ENCODE measurements at regions not wholly inside any gene's neighbourhood (a gene's known extent, or its start where the extent isn't known, plus 50 kb on each side); places are given as distances from the start of the nearest gene placed in this dataset.
"Not testable (repeated sequence)": the region's sequence is repeated elsewhere in the genome, so short reads cannot be mapped to it uniquely, and the experiment has no call there.

- H3K4me1 ChIP-seq (ENCODE audit: insufficient read depth, low read length); H3K9ac ChIP-seq (ENCODE audit: low read depth, low read length); H3K36me3 ChIP-seq (ENCODE audit: insufficient read depth, low read length); H3K27ac ChIP-seq (ENCODE audit: low read depth, low read length); H3K27me3 ChIP-seq (ENCODE audit: insufficient read depth, low read length); H3K4me3 ChIP-seq (ENCODE audit: low read length); H3K9me3 ChIP-seq (ENCODE audit: insufficient read depth, low read depth, low read length): not testable (repeated sequence)
- 100% methylated on average over 2 of the region's 5 CpGs for WGBS
These were observed 84.6 kb upstream of the SPDYE9 start for GRCh38 chr7:73170415-73170814.

GRCh38 chr7:73166152-73166551 lies 80.3 kb upstream of the SPDYE9 start:
- H3K36me3 ChIP-seq (ENCODE audit: insufficient read depth, low read length); H3K9me3 ChIP-seq (ENCODE audit: insufficient read depth, low read depth, low read length); H3K4me1 ChIP-seq (ENCODE audit: insufficient read depth, low read length); H3K9ac ChIP-seq (ENCODE audit: low read depth, low read length); H3K4me3 ChIP-seq (ENCODE audit: low read length); H3K27me3 ChIP-seq (ENCODE audit: insufficient read depth, low read length); H3K27ac ChIP-seq (ENCODE audit: low read depth, low read length): not testable (repeated sequence)
- no CpG with 5 or more reads among the region's 5 CpGs for WGBS

DNA sequence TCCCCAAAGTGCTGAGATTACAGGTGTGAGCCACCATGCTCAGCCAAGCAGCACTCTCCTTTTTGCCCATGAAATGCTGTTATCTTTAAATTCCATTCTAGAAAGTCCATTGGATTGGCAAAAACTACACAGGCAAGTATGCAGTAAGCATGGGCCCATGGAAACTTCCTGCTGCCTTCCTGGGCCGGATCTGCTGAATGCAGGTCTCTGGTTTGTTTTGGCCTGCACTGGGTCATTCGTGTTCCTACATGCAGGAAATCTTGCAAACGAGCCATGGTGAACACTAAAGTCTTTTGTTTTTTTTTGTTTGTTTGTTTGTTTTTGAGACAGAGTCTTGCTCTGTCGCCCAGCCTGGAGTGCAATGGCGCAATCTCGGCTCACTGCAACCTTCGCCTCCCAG lies 76.8 kb upstream of the SPDYE9 start:
- not testable (repeated sequence) for H3K4me3 ChIP-seq (ENCODE audit: low read length); H3K9me3 ChIP-seq (ENCODE audit: insufficient read depth, low read depth, low read length); H3K36me3 ChIP-seq (ENCODE audit: insufficient read depth, low read length); H3K27me3 ChIP-seq (ENCODE audit: insufficient read depth, low read length); H3K27ac ChIP-seq (ENCODE audit: low read depth, low read length); H3K4me1 ChIP-seq (ENCODE audit: insufficient read depth, low read length); H3K9ac ChIP-seq (ENCODE audit: low read depth, low read length)
- 50% methylated on average over 1 of the region's 7 CpGs for WGBS

- not testable (repeated sequence) for H3K4me1 ChIP-seq (ENCODE audit: insufficient read depth, low read length); H3K27me3 ChIP-seq (ENCODE audit: insufficient read depth, low read length); H3K27ac ChIP-seq (ENCODE audit: low read depth, low read length); H3K9me3 ChIP-seq (ENCODE audit: insufficient read depth, low read depth, low read length); H3K4me3 ChIP-seq (ENCODE audit: low read length); H3K9ac ChIP-seq (ENCODE audit: low read depth, low read length); H3K36me3 ChIP-seq (ENCODE audit: insufficient read depth, low read length)
- no CpG with 5 or more reads among the region's 4 CpGs for WGBS
These were observed 75.9 kb upstream of the SPDYE9 start for GRCh38 chr7:73161727-73162126.

GRCh38 chr7:73157169-73157661 lies 71.4 kb upstream of the SPDYE9 start:
- H3K9ac ChIP-seq (ENCODE audit: low read depth, low read length); H3K4me3 ChIP-seq (ENCODE audit: low read length); H3K27me3 ChIP-seq (ENCODE audit: insufficient read depth, low read length); H3K9me3 ChIP-seq (ENCODE audit: insufficient read depth, low read depth, low read length); H3K36me3 ChIP-seq (ENCODE audit: insufficient read depth, low read length); H3K4me1 ChIP-seq (ENCODE audit: insufficient read depth, low read length); H3K27ac ChIP-seq (ENCODE audit: low read depth, low read length): not testable (repeated sequence)
- no CpG with 5 or more reads among the region's 9 CpGs for WGBS

GRCh38 chr7:73156510-73157168 lies 70.8 kb upstream of the SPDYE9 start:
- H3K27ac ChIP-seq (ENCODE audit: low read depth, low read length); H3K9ac ChIP-seq (ENCODE audit: low read depth, low read length); H3K9me3 ChIP-seq (ENCODE audit: insufficient read depth, low read depth, low read length); H3K27me3 ChIP-seq (ENCODE audit: insufficient read depth, low read length); H3K36me3 ChIP-seq (ENCODE audit: insufficient read depth, low read length); H3K4me1 ChIP-seq (ENCODE audit: insufficient read depth, low read length): not testable (repeated sequence)
- WGBS: under 1% methylated on average over 7 of the region's 17 CpGs
- peak overlapping the region; percentile 38; the same call in 1 of the 2 replicates for H3K4me3 ChIP-seq (ENCODE audit: low read length)

- under 1% methylated on average over 24 of the region's 48 CpGs for WGBS
- peak overlapping the region; percentile 43 for H3K4me3 ChIP-seq (ENCODE audit: low read length)
- not testable (repeated sequence) for H3K27ac ChIP-seq (ENCODE audit: low read depth, low read length); H3K27me3 ChIP-seq (ENCODE audit: insufficient read depth, low read length); H3K4me1 ChIP-seq (ENCODE audit: insufficient read depth, low read length); H3K9me3 ChIP-seq (ENCODE audit: insufficient read depth, low read depth, low read length); H3K36me3 ChIP-seq (ENCODE audit: insufficient read depth, low read length); H3K9ac ChIP-seq (ENCODE audit: low read depth, low read length)
These were observed 68.8 kb upstream of the SPDYE9 start for GRCh38 chr7:73154586-73155038.

- peak overlapping the region; percentile 43; the same call in 1 of the 2 replicates for H3K4me3 ChIP-seq (ENCODE audit: low read length)
- WGBS: 8% methylated on average over 4 of the region's 23 CpGs
- H3K9me3 ChIP-seq (ENCODE audit: insufficient read depth, low read depth, low read length); H3K4me1 ChIP-seq (ENCODE audit: insufficient read depth, low read length); H3K27me3 ChIP-seq (ENCODE audit: insufficient read depth, low read length); H3K36me3 ChIP-seq (ENCODE audit: insufficient read depth, low read length); H3K27ac ChIP-seq (ENCODE audit: low read depth, low read length); H3K9ac ChIP-seq (ENCODE audit: low read depth, low read length): not testable (repeated sequence)
These were observed 68.2 kb upstream of the SPDYE9 start for GRCh38 chr7:73153921-73154585.

DNA sequence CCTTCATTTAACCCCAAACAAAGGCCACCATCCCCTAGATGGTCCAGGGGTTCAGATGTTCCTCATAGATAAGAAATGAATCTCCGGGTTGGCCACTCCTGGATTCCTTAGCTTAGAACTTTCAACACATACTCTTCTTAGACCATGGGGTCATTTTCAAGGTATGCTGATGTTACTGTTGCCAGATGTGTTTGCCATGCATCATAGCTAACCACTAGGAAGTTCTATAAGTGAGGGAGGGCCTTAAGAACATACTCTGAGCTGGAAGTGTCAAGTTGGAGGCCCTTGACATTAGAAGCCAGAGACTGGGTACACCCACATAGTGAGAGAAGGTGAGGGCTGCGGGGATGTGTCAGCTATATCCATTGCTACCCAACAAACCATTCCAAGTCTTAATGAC lies 62.7 kb upstream of the SPDYE9 start:
- not testable (repeated sequence) for H3K36me3 ChIP-seq (ENCODE audit: insufficient read depth, low read length); H3K27me3 ChIP-seq (ENCODE audit: insufficient read depth, low read length); H3K4me3 ChIP-seq (ENCODE audit: low read length); H3K9me3 ChIP-seq (ENCODE audit: insufficient read depth, low read depth, low read length); H3K9ac ChIP-seq (ENCODE audit: low read depth, low read length); H3K4me1 ChIP-seq (ENCODE audit: insufficient read depth, low read length); H3K27ac ChIP-seq (ENCODE audit: low read depth, low read length)
- WGBS: no CpG with 5 or more reads among the region's 2 CpGs

GRCh38 chr7:73147681-73148080 lies 61.8 kb upstream of the SPDYE9 start:
- not testable (repeated sequence) for H3K4me1 ChIP-seq (ENCODE audit: insufficient read depth, low read length); H3K36me3 ChIP-seq (ENCODE audit: insufficient read depth, low read length); H3K4me3 ChIP-seq (ENCODE audit: low read length); H3K9me3 ChIP-seq (ENCODE audit: insufficient read depth, low read depth, low read length); H3K27ac ChIP-seq (ENCODE audit: low read depth, low read length); H3K9ac ChIP-seq (ENCODE audit: low read depth, low read length); H3K27me3 ChIP-seq (ENCODE audit: insufficient read depth, low read length)
- 92% methylated on average over 2 of the region's 6 CpGs for WGBS

- not testable (repeated sequence) for H3K27me3 ChIP-seq (ENCODE audit: insufficient read depth, low read length); H3K9ac ChIP-seq (ENCODE audit: low read depth, low read length); H3K36me3 ChIP-seq (ENCODE audit: insufficient read depth, low read length); H3K4me1 ChIP-seq (ENCODE audit: insufficient read depth, low read length); H3K9me3 ChIP-seq (ENCODE audit: insufficient read depth, low read depth, low read length); H3K4me3 ChIP-seq (ENCODE audit: low read length); H3K27ac ChIP-seq (ENCODE audit: low read depth, low read length)
- 100% methylated on average over 1 of the region's 8 CpGs for WGBS
These were observed 58.2 kb upstream of the SPDYE9 start for GRCh38 chr7:73143993-73144392.

DNA sequence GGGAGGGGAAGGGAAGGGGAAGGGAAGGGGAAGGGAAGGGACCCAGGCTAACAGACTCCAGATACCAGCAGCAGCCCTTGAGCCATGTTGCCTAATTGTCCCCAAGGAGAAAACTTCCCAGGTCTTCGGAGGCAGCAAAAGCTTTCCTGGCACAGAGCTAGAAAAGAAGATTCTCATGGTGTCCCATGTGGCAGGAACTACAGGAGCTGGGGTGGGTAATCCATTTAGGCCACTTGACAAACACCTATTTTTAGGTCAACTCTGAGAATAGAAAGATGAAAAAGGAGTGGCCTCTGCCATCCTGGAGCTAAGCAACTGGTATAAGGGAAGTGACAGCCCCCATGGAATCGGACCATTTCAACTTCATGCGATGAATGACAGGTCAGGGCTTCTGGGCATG lies 52.1 kb upstream of the SPDYE9 start:
- not testable (repeated sequence) for H3K4me1 ChIP-seq (ENCODE audit: insufficient read depth, low read length); H3K27ac ChIP-seq (ENCODE audit: low read depth, low read length); H3K9ac ChIP-seq (ENCODE audit: low read depth, low read length); H3K36me3 ChIP-seq (ENCODE audit: insufficient read depth, low read length); H3K27me3 ChIP-seq (ENCODE audit: insufficient read depth, low read length); H3K9me3 ChIP-seq (ENCODE audit: insufficient read depth, low read depth, low read length); H3K4me3 ChIP-seq (ENCODE audit: low read length)
- no CpG with 5 or more reads among the region's 3 CpGs for WGBS

Data from HUES64 (cell line).